DND-41 (cell line): ENCODE measurements at regions not wholly inside any gene's neighbourhood (a gene's known extent, or its start where the extent isn't known, plus 50 kb on each side); places are given as distances from the start of the nearest gene placed in this dataset.

Experiments
- EZH2 ChIP-seq: IDR thresholded peaks from 3 replicates; pipeline ENCODE4 v1.6.1; 2012; ENCODE audit warnings: borderline replicate concordance, low read depth, mild to moderate bottlenecking, moderate library complexity, low read length, inconsistent platforms; ENCODE audit not compliant: severe bottlenecking
- TF ChIP-seq, protein P1 (sequence below): IDR thresholded peaks from 2 replicates; pipeline ENCODE4 v1.5.1; 2012; ENCODE audit warnings: borderline replicate concordance, low read length, moderate library complexity, mild to moderate bottlenecking; ENCODE audit not compliant: poor library complexity, severe bottlenecking; ENCODE audit errors: extremely low read depth

GRCh38 chr9:22374051-22374450 lies 72.6 kb upstream of the DMRTA1 start:
- TF ChIP-seq, protein P1, sequence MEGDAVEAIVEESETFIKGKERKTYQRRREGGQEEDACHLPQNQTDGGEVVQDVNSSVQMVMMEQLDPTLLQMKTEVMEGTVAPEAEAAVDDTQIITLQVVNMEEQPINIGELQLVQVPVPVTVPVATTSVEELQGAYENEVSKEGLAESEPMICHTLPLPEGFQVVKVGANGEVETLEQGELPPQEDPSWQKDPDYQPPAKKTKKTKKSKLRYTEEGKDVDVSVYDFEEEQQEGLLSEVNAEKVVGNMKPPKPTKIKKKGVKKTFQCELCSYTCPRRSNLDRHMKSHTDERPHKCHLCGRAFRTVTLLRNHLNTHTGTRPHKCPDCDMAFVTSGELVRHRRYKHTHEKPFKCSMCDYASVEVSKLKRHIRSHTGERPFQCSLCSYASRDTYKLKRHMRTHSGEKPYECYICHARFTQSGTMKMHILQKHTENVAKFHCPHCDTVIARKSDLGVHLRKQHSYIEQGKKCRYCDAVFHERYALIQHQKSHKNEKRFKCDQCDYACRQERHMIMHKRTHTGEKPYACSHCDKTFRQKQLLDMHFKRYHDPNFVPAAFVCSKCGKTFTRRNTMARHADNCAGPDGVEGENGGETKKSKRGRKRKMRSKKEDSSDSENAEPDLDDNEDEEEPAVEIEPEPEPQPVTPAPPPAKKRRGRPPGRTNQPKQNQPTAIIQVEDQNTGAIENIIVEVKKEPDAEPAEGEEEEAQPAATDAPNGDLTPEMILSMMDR = no peak
- TF ChIP-seq EZH2 = no peak
